ENCODE measurements at regions not wholly inside any gene's neighbourhood (a gene's known extent, or its start where the extent isn't known, plus 50 kb on each side); places are given as distances from the start of the nearest gene placed in this dataset.
"Not testable (repeated sequence)": the region's sequence is repeated elsewhere in the genome, so short reads cannot be mapped to it uniquely, and the experiment has no call there.

DNA sequence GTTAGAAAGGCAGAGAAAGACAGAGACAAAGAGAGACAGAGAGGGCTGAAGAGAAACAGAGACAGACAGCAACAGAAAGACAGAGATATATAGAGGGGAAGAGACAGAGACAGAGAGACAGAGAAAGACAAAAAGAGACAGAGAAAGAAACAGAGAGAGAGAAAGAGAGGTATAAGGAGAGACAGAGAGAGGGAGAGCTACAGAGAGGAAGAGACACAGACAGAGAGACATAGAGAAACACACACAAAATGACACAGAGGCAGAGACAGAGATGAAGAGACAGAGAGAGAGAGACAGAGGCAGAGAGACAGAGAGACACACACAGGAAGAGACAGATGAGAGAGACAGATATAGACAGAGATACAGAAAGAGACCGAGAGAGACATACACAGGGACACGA is 168.6 kb downstream of the TMEM121 start:
- no peak for DNase-seq (ENCODE audit: low read depth in 2 of 2)

DNA sequence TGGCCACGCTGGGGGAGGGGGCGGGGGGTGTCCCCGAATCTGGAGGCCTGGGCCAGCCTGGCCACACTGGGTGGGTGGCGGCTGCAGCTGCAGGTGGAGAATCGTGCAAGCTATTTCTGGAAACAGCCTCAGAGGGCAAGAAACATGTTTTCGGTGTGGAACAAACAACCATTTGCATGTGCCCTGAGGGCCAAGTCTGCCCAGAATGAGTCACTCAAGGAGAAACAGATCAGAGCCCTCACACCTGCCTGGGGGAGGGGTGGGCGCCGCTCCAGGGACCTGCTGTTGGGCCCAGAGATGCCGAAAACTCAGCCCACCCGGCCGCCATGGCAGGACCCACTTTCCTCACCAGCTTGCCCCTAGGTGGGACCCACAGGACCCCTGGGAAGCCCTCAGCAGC is 170.0 kb downstream of the TMEM121 start:
- DNase-seq (ENCODE audit: low read depth in 2 of 2), result not testable (repeated sequence)

DNA sequence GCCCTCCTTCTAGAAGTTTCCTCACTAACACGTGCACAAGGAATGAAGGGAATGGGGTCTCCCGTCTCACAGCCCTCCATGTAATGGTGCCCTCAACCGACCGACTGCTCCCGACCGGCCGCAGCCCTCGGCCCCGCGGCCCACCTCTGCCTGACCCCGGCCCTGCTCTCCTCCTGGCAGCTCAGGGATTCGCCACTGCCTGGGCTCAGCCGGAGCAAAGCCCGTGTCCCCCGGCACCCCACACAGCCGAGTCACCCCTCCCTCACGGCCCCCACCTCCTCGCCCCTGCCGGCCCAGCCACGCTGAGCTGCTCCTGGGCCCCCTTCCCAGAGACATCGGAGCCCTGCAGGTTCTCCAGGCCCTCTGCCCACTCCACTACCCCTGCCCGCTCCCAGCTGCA is 171.0 kb downstream of the TMEM121 start:
- not testable (repeated sequence) for DNase-seq (ENCODE audit: low read depth in 2 of 2)

DNA sequence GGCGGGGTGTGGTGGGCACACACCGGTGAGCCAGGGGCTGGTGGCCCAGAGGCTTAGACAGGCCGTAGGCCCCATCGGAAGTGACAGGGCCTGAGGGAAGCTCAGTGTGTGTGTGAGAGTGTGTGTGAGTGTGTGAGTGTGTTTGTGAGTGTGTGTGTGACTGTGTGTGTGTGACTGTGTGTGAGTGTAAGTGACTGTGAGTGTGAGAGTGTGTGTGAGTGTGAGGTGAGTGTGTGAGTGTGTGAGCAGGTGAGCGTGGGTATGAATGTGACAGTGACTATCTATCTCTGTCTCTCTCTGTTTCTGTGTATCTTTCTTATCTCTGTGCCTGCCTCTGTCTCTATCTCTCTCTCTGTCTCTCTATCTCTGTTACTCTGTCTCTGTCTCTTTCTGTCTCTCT is 171.6 kb downstream of the TMEM121 start:
- not testable (repeated sequence) for DNase-seq (ENCODE audit: low read depth in 2 of 2)

DNA sequence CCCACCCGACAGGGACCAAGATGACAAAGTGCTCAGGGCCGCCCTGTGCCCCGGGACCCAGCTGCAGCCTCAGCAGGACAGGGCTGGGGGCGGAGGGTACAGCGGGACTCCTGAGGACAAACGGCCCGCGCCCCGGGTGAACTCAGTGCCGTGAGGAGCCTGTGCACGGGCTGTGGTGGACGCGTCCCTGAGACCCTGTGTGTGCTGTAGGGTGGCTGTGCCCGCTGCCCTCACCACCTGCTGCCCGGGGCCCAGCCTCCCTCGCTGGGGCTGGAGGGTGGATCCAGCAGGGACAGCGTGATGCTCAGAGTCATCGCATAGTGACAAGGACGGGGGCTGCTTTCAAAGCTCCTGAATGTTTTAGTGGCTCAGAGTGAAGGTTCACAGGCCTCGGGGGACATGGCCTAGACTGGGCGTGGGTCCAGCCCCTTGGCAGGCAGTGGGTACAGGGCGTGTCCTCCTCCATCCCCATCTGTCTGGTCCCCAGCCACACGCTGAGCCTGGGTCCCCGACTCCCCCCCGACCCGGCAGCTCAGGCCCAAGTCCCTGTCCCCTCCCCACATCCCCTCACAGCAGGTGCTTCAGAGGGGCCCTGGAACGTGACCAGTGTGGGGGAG is 172.7 kb downstream of the TMEM121 start:
- not testable (repeated sequence) for DNase-seq (ENCODE audit: low read depth in 2 of 2)

DNA sequence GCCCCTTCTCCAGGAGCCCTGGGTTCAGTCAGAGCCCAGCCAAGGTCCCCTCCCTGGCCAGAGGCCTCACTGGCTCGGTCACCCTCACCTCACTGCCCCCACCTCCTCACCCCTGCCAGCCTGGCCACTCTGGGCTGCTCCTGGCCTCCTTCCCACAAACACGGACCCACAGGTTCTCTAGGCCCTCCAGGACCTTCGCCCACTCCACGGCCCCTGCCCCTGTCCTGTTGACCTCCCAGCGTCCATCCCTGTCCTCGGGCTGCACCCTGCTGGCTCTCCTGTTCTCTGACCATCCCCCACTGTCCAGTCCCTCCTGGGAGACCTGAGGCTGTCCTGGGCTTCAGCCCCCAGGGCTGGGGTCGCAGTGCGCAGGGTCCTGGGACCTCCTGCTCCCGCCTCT is 173.3 kb downstream of the TMEM121 start:
- DNase-seq (ENCODE audit: low read depth in 2 of 2), result not testable (repeated sequence)

DNA sequence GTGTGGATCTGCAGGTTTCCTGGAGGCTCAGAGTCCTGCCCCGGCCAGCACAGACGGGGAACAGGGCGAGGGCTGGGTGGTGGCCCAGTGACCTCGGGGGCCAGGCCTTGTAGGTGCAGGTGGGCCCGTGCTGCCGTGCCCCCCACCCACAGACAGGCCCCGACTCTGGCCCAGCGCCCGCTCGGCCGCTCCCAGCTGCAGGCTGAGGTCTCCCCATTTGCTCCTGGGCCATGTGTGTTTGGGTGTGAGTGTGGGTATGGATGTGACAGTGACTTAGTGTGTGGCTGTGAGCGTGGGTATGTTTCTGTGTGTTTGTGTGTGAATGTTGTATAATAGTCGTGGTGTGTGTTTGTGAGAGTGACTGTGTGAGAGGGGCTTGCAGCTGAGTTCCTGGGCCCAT is 173.8 kb downstream of the TMEM121 start:
- not testable (repeated sequence) for DNase-seq (ENCODE audit: low read depth in 2 of 2)

DNA sequence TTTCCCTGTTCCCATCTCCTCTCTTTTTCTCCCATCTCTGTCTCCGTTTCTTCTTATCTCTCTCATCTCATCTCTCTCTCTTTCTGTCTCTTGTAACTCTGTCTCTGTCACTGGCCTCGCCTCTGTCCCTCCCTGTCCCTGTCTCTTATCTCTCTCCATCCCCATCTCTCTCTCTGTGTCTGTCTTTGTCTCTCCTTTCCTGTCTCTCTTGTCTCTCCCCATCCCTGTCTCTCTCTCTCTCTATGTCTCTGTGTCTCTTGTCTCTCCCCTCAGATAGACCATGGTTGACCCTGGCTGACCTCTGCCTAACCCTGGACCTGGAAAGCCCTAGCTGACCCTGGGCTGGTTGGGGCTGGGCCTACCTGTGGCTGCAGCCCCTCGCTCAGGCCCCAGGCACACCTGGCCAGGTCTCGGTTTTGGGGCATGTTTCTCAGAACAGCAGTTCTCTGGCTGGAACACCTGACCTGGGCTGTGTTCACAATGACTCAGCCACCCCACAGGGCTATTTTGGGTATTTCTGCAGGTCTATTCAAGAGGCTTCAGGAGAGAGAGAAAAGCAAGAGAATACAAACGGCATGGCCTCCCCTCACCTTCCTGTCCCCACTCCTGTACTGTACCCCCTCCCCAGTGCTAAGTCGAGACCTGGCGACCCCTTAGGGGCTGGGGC is 174.4 kb downstream of the TMEM121 start:
- no peak for DNase-seq (ENCODE audit: low read depth in 2 of 2)

DNA sequence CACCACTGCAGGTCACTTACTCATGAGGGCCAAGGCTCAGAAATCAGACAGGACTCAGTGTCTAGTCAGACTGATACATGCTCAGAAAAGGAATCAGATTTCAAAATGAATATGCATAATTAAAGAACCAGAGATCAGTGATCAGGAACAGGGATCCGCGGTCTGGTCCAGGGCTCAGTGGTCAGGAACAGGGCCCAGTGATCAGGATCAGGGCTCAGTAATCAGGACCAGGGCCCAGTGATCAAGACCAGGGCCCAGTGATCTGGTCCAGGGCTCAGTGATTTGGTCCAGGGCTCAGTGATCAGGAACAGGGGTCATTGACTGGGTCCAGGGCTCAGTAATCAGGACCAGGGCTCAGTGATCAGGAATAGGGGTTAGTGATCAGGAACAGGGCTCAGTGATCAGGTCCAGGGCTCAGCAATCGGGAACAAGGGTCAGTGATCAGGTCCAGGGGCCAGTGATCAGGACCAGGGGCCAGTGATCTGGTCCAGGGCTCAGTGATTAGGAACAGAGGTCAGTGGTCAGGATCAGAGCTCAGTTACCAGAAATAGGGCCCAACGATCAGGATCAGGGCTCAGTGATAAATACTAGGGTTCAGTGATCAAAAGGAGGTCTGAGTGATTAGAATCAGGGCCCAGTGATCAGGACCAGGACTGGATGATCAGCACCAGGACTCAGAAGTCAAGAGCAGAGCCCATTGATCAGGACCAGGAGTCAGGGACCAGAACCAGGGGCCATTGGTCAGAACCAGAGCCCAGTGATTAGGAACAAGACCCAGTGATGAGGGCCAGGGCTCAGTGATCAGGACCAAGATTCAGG is 175.3 kb downstream of the TMEM121 start:
- DNase-seq (ENCODE audit: low read depth in 2 of 2), result no peak

DNA sequence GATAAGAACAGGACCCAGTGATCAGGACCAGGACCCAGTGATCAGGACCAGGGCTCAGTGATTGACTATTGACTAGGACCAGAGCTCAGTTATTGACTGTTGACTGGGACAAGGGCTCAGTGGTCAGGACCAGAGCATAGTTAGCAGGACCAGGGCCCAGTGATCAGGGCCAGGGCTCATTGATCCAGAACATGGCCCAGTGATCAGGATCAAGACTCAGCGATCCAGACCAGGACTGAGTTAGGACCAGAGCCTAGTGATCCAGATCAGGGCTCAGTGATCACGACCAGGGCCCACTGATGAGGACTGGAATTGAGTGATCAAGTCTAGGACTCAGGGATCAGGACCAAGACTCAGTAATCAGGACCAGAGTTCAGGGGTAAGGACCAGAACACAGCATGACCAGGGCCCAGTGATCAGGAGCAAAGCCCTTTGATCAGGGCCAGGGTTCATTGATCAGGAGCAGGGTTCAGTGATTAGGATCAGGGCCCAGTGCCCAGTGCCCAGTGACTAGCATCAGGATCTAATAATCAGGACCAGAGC is 176.0 kb downstream of the TMEM121 start:
- no peak for DNase-seq (ENCODE audit: low read depth in 2 of 2)

DNA sequence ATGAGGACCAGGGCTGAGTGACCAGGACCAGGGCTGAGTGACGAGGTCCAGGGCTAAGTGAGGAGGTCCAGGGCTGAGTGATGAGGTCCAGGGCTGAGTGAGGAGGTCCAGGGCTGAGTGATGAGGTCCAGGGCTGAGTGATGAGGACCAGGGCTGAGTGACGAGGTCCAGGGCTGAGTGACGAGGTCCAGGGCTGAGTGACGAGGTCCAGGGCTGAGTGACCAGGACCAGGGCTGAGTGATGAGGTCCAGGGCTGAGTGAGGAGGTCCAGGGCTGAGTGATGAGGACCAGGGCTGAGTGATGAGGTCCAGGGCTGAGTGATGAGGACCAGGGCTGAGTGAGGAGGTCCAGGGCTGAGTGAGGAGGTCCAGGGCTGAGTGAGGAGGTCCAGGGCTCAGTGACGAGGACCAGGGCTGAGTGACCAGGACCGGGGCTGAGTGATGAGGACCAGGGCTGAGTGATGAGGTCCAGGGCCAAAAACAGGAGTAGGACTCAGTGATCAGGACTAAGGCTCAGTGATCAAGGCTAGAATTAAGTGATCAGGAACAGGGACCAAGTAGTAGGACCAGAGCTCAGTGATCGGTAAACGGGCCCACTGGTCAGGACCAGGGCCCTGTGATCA is 176.8 kb downstream of the TMEM121 start:
- not testable (repeated sequence) for DNase-seq (ENCODE audit: low read depth in 2 of 2)

DNA sequence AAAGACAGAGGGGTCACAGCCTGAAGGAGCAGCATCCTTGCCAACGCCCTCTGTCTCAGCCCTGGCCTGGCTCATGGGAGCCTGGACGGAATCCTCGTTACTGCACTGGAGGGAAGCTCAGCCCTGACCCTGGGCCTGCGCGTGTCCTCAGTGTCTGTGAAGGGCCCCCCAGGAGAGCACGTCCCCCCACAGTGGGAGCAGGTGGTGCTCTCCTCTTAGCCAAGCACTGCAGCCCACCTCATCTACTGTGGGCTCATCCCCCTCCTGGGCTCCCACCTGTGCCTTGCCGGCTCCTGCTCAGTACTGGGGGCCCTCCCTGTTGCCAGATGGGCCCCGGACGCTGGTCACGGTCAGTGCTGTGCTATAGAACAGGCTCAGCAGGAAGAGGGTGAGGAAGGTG is 177.7 kb downstream of the TMEM121 start:
- not testable (repeated sequence) for DNase-seq (ENCODE audit: low read depth in 2 of 2)

DNA sequence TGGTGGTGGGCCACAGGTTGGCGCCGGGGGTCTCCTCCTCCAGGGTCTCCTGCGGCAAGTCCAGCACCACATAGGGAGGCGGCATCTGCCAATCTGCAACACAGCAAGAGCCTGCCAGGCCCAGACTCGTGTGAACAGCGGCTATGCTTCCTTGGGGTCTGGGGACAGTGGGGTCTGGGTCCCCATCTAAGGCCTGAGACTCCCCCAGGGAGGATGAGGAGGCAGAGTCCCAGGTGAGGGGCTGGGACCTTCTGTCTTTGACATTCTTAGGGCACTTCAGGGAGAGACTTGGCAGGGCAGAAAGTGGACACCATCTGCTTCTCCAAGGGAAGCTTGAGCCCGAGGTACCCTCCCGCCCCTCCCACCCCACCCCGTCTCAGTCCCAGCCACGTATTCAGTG is 178.1 kb downstream of the TMEM121 start:
- DNase-seq (ENCODE audit: low read depth in 2 of 2), result not testable (repeated sequence)

DNA sequence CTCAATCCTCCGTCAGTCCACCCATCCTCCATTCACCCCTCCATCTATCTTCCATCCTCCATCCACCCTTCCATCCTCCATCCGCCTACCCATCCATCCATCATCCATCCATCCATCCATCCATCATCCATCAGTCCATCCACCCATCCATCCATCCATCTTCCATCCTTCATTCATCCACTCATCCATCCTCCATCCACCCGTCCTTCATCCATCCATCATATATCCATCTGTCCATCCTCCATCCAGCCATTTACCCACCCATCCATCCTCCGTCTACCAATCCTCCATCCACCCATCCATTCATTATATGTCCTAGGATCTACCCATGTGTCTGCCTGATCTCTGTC is 179.1 kb downstream of the TMEM121 start:
- not testable (repeated sequence) for DNase-seq (ENCODE audit: low read depth in 2 of 2)

DNA sequence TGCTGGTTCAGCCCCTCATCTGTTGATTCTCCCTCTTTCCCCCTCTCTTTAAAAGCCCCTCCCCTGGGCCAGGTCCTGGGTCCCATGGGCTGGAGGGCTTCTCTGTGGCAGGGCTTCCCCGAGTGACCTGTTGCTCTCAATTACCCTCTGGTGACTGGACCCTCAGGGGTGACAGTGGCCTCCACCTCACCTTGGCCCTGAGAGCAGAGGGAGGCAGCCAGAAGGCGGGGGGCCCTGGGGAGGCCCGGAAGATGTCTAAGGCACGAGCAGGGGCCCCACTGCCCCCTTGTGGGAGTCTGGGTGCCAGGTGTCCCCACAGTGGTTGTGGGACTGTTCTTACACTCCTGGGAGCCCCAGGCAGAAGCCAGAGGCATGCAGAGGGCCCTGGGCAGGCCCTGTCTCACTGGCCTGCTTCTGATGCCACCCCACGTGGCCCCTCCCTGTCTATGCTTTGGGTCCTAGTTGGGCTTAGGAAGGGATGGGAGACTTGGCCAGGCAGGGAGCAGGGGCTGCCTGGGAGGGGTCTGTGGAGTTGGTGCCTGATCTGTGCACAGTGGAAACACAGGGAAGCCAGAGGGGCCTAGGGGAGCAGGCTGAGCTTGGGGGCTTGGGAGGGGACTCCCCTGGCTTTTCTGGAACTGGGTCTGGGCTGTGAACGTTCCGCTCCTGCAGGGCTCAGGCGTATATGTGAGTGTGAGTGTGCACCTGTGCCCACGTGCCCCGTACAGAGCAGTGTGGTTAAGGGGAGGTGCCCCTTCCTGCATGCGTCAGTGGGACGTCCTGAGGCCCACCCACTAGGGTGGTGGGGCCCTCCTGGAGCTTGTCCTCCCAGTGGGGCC is 179.7 kb downstream of the TMEM121 start:
- not testable (repeated sequence) for DNase-seq (ENCODE audit: low read depth in 2 of 2)

DNA sequence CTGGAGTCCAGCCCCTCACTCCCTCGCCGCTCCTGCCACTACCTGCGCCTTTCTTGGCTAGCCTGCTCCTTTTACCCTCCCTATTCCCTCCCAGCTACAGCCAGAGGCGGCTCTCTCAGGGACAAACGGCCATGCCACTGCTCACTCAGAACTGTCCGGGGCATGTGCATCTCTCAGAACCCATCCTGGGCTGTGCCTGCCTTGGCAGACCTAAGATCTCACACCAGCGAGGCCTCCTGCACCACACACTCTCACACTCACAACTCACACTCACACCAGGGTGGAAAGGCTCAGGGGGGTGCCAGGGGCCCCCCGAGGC is 180.3 kb downstream of the TMEM121 start:
- not testable (repeated sequence) for DNase-seq (ENCODE audit: low read depth in 2 of 2)

DNA sequence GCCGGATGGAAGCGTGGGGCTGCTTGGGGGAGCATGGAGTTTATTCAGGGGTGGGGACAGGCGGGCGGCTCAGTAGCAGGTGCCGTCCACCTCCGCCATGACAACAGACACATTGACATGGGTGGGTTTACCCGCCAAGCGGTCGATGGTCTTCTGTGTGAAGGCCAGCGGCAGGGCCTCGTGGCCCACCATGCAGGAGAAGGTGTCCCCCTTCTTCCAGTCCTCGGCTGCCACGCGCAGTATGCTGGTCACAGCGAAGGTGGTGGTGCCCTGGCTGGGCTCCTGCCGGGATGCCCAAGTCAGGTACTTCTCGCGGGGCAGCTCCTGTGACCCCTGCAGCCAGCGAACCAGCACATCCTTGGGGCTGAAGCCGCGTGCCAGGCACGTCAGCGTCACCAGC is 180.7 kb downstream of the TMEM121 start:
- not testable (repeated sequence) for DNase-seq (ENCODE audit: low read depth in 2 of 2)

DNA sequence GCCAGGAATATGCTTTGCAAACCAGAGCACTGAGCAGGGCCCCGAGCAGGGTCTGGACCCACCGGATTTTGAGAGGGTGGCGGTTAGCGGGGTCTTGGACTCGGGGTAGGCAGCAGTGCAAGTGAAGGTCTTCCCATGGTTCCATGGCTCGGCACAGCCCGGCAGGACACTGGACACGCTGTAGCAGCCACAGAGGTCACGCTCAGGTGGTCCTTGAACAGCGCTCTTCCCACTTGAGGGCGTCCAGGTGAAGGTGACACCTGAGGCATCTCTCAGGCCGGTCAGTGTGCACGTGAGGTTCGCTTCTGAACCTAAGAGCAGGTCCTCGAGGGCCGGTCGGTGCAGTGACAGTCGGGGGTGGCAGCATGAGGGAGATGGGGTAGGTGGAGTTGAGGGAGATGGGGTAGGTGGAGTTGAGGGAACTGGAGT is 181.4 kb downstream of the TMEM121 start:
- not testable (repeated sequence) for DNase-seq (ENCODE audit: low read depth in 2 of 2)

DNA sequence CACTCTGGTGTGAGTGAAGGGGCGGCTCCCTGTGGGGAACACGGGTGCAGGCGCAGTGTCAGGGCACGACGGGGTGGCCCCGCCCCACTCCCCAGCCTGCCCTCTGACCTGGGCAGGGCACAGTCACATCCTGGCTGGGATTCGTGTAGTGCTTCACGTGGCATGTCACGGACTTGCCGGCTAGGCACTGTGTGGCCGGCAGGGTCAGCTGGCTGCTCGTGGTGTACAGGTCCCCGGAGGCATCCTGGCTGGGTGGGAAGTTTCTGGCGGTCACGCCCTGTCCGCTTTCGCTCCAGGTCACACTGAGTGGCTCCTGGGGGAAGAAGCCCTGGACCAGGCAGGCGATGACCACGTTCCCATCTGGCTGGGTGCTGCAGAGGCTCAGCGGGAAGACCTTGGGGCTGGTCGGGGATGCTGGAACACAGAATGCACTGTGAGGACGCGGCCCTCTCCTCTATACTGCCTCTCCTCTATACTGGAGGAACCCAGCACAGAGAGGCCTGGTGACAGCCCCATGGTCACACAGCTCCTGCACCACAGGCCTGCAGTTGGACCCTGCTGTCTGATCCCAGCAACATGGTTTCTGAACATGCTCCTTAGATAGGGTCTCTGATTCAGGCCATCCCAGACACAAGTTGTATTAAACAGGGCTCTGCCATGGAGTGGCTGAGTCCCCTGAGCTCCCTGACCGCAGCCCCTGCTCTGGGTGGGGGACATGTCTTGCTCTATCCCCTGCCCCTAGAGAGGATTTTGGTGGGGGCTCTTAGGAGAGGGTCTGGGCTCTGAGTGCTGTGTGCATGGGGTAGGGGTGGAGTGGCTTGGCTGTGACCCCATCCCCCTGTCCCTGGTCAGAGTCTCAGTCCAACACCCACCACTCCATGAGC is 182.1 kb downstream of the TMEM121 start:
- DNase-seq (ENCODE audit: low read depth in 2 of 2), result not testable (repeated sequence)

All from stimulated activated CD4-positive, alpha-beta T cell treated with anti-CD3 and anti-CD28 coated beads, Interleukin-12 subunit alpha, Interleukin-12 subunit beta, amount 100 ng/mL, for 24 hours (primary cell).